Keratinocyte (primary cell): ENCODE measurements at regions not wholly inside any gene's neighbourhood (a gene's known extent, or its start where the extent isn't known, plus 50 kb on each side); places are given as distances from the start of the nearest gene placed in this dataset.

ENCODE experiments used
- DNase-seq: peaks from one replicate; pipeline ENCODE4 v3.0.0-alpha.2; 2011; ENCODE audit warnings: low read depth, missing footprints, low spot score
- FAIRE-seq: peaks from 2 replicates; lab custom pipeline; 2011; peaks lifted over from hg19 to GRCh38; lab: Jason Lieb, UNC
- H2AFZ ChIP-seq: 2 replicates; pipeline ENCODE4 v1.6.0; 2012; ENCODE audit warnings: low read length, control low read depth, inconsistent platforms; ENCODE audit not compliant: control insufficient read depth
- H3K27ac ChIP-seq: 2 replicates; pipeline ENCODE4 v1.5.1; 2011; ENCODE audit warnings: low read length; ENCODE audit not compliant: control insufficient read depth, insufficient read depth
- H3K27me3 ChIP-seq: 3 replicates; pipeline ENCODE4 v1.6.0; 2011; ENCODE audit warnings: low read length; ENCODE audit not compliant: control insufficient read depth, insufficient read depth; ENCODE audit errors: extremely low read depth
- H3K36me3 ChIP-seq, 2 experiments: 2 replicates in 1 of 2; 3 replicates in 1 of 2; pipeline ENCODE4 v1.5.1; 2011; ENCODE audit warnings: low read length in 2 of 2, mild to moderate bottlenecking in 1 of 2; ENCODE audit not compliant: control insufficient read depth in 2 of 2, insufficient read depth in 2 of 2; ENCODE audit errors: extremely low read depth in 1 of 2
- H3K4me1 ChIP-seq: 3 replicates; pipeline ENCODE4 v1.5.1; 2011; ENCODE audit warnings: low read length; ENCODE audit not compliant: control insufficient read depth, insufficient read depth; ENCODE audit errors: extremely low read depth
- H3K4me2 ChIP-seq: 3 replicates; pipeline ENCODE4 v1.6.0; 2011; ENCODE audit warnings: low read depth, low read length; ENCODE audit not compliant: control insufficient read depth, insufficient read depth; ENCODE audit errors: extremely low read depth
- H3K4me3 ChIP-seq, 3 experiments: fragments of 200-600 bp in 1 of 3; sonication (generic) in 1 of 3; 2 replicates in 2 of 3; 3 replicates in 1 of 3; pipeline ENCODE4 v1.5.1; 2011 to 2016; ENCODE audit warnings: low read length in 3 of 3, mild to moderate bottlenecking in 3 of 3, control low read depth in 2 of 3, inconsistent platforms in 1 of 3, low read depth in 1 of 3, mixed read lengths in 1 of 3, mixed run types in 1 of 3, moderate library complexity in 1 of 3; ENCODE audit not compliant: control insufficient read depth in 2 of 3, insufficient read depth in 2 of 3; ENCODE audit errors: extremely low read depth in 1 of 3
- H3K79me2 ChIP-seq: 2 replicates; pipeline ENCODE4 v1.6.0; 2012; ENCODE audit warnings: low read length; ENCODE audit not compliant: control insufficient read depth, insufficient read depth
- H3K9ac ChIP-seq: 3 replicates; pipeline ENCODE4 v1.6.0; 2011; ENCODE audit warnings: low read length; ENCODE audit not compliant: control insufficient read depth, insufficient read depth; ENCODE audit errors: extremely low read depth
- H3K9me1 ChIP-seq: 3 replicates; pipeline ENCODE4 v1.6.0; 2011; ENCODE audit warnings: low read length; ENCODE audit not compliant: control insufficient read depth, insufficient read depth; ENCODE audit errors: extremely low read depth
- H3K9me3 ChIP-seq: 2 replicates; pipeline ENCODE4 v1.5.1; 2012; ENCODE audit warnings: low read depth, low read length; ENCODE audit not compliant: control insufficient read depth
- H4K20me1 ChIP-seq: 3 replicates; pipeline ENCODE4 v1.6.0; 2011; ENCODE audit warnings: low read length; ENCODE audit not compliant: control insufficient read depth, insufficient read depth; ENCODE audit errors: extremely low read depth
- CTCF ChIP-seq, 3 experiments: IDR thresholded peaks in 1 of 3; conservative IDR thresholded peaks in 1 of 3; optimal IDR thresholded peaks in 1 of 3; 2 replicates in 2 of 3; 3 replicates in 1 of 3; pipeline versions ENCODE3 to v1.5.1; 2011; ENCODE audit warnings: low read length in 3 of 3, mild to moderate bottlenecking in 3 of 3, moderate library complexity in 2 of 3, control low read depth in 1 of 3, inconsistent platforms in 1 of 3; ENCODE audit not compliant: insufficient read depth in 2 of 3; ENCODE audit errors: extremely low read depth in 1 of 3
- EZH2 ChIP-seq: IDR thresholded peaks from one replicate; pipeline ENCODE4 v1.6.1; 2012; ENCODE audit warnings: inconsistent platforms, mild to moderate bottlenecking, low read length, moderate library complexity
- dilution Hi-C: fragments of 300-500 bp; cut with MboI; formaldehyde crosslinking; loops from one replicate; pipeline ENCODE4 v1.7.0; 2020; ENCODE audit warnings: low sequenced_read_pairs; ENCODE audit not compliant: extremely low pct_ligation_motif_present

GRCh38 chr9:119951090-119951489 lies 581.9 kb upstream of the BRINP1 start:
- no peaks in the 10 kb centered on the region for H3K36me3 ChIP-seq
- no peak overlapping the region for H3K27ac ChIP-seq
- H3K4me2 ChIP-seq: no peak overlapping the region
- DNase-seq (no peak), FAIRE-seq (no peak)
- H2AFZ ChIP-seq: no peak overlapping the region
- no peaks in the 10 kb centered on the region for H3K9me3 ChIP-seq
- no peaks in the 10 kb centered on the region for H3K27me3 ChIP-seq
- H4K20me1 ChIP-seq: no peaks in the 10 kb centered on the region
- dilution Hi-C loops: no loop called here
- H3K4me1 ChIP-seq: no peaks in the 10 kb centered on the region
- H3K4me3 ChIP-seq: no peak overlapping the region
- H3K9me1 ChIP-seq: no peaks in the 10 kb centered on the region
- H3K79me2 ChIP-seq: no peaks in the 10 kb centered on the region
- TF ChIP-seq EZH2 (no peak), CTCF (optimal IDR thresholded peaks at IDR 0.05 in 1 of 3, IDR thresholded peaks at IDR 0.05 in 1 of 3, conservative IDR thresholded peaks at IDR 0.05 in 1 of 3; ENCODE audit: extremely low read depth in 1 of 3, insufficient read depth in 2 of 3, low read length in 3 of 3) (no peak)
- no peak overlapping the region for H3K9ac ChIP-seq

GRCh38 chr9:119945686-119946085 lies 576.5 kb upstream of the BRINP1 start:
- Histone ChIP-seq H3K9ac (no peak overlapping the region), H3K79me2 (no peaks in the 10 kb centered on the region), H3K9me1 (no peaks in the 10 kb centered on the region), H3K4me2 (no peak overlapping the region), H3K9me3 (no peaks in the 10 kb centered on the region), H2AFZ (no peak overlapping the region), H3K27me3 (no peaks in the 10 kb centered on the region), H3K4me3 (no peak overlapping the region), H3K27ac (no peak overlapping the region), H3K4me1 (no peaks in the 10 kb centered on the region), H4K20me1 (no peaks in the 10 kb centered on the region), H3K36me3 (no peaks in the 10 kb centered on the region)
- FAIRE-seq (no peak), DNase-seq (no peak)
- dilution Hi-C loops: no loop called here
- no peak for TF ChIP-seq EZH2
- TF ChIP-seq CTCF (optimal IDR thresholded peaks at IDR 0.05 in 1 of 3, IDR thresholded peaks at IDR 0.05 in 1 of 3, conservative IDR thresholded peaks at IDR 0.05 in 1 of 3; ENCODE audit: extremely low read depth in 1 of 3, insufficient read depth in 2 of 3, low read length in 3 of 3): no peak
